ENCODE measurements at regions not wholly inside any gene's neighbourhood (a gene's known extent, or its start where the extent isn't known, plus 50 kb on each side); places are given as distances from the start of the nearest gene placed in this dataset.

GRCh38 chr11:111137846-111138245 is 107.7 kb upstream of the POU2AF2 start:
- FAIRE-seq: no peak

GRCh38 chr11:111135778-111136570 is 109.6 kb upstream of the POU2AF2 start:
- no peak for FAIRE-seq

GRCh38 chr11:111135101-111135500 is 110.4 kb upstream of the POU2AF2 start:
- no peak for FAIRE-seq

GRCh38 chr11:111128076-111128870 is 117.3 kb upstream of the POU2AF2 start:
- FAIRE-seq: no peak

- FAIRE-seq: no peak
These were observed 120.8 kb upstream of the POU2AF2 start for GRCh38 chr11:111124724-111125123.

GRCh38 chr11:111123463-111124398 is 121.8 kb upstream of the POU2AF2 start:
- no peak for FAIRE-seq

GRCh38 chr11:111120696-111121302 is 124.7 kb upstream of the POU2AF2 start:
- FAIRE-seq: no peak

- no peak for FAIRE-seq
These were observed 125.4 kb upstream of the POU2AF2 start for GRCh38 chr11:111120161-111120560.

GRCh38 chr11:111119751-111120150 is 125.8 kb upstream of the POU2AF2 start:
- FAIRE-seq: no peak

- no peak for FAIRE-seq
These were observed 129.6 kb upstream of the POU2AF2 start for GRCh38 chr11:111115890-111116289.

GRCh38 chr11:111114091-111114490 is 131.4 kb upstream of the POU2AF2 start:
- FAIRE-seq: no peak

- no peak for FAIRE-seq
These were observed 132.9 kb upstream of the POU2AF2 start for GRCh38 chr11:111112614-111113013.

GRCh38 chr11:111107501-111107900 is 138.0 kb upstream of the POU2AF2 start:
- no peak for FAIRE-seq

GRCh38 chr11:111106641-111107040 is 138.9 kb upstream of the POU2AF2 start:
- no peak for FAIRE-seq

- FAIRE-seq: no peak
These were observed 140.0 kb upstream of the POU2AF2 start for GRCh38 chr11:111105566-111105965.

GRCh38 chr11:111104185-111104584 is 141.3 kb upstream of the POU2AF2 start:
- no peak for FAIRE-seq

- FAIRE-seq: no peak
These were observed 143.6 kb upstream of the POU2AF2 start for GRCh38 chr11:111101881-111102280.

- FAIRE-seq: no peak
These were observed 146.4 kb upstream of the POU2AF2 start for GRCh38 chr11:111099028-111099713.

GRCh38 chr11:111098091-111098490 is 147.4 kb upstream of the POU2AF2 start:
- no peak for FAIRE-seq

- no peak for FAIRE-seq
These were observed 148.3 kb upstream of the POU2AF2 start for GRCh38 chr11:111097191-111097590.

- no peak for FAIRE-seq
These were observed 150.2 kb upstream of the POU2AF2 start for GRCh38 chr11:111095327-111095726.

GRCh38 chr11:111093061-111093460 is 152.5 kb upstream of the POU2AF2 start:
- no peak for FAIRE-seq

Data from colon (tissue), 2 donors.